ENCODE measurements at regions not wholly inside any gene's neighbourhood (a gene's known extent, or its start where the extent isn't known, plus 50 kb on each side); places are given as distances from the start of the nearest gene placed in this dataset.

DNA sequence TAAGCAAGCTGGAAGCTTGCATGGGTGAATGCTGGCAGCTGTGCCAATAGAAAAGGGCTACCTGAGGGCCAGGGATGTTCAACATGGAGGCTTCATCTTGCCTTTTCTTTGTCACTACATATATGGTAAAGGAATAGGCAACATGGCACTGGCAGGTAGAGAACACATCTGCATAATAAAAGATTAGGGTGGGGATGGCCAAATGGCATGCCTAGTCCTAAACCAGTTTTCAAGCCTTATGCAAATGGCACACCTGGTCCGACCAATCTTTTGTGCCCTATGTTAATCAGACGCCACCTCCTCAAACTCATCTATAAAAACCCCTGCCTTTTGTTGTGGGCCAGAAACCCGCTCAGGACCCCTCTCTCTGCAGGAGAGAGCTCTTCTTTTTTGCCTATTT lies 216.8 kb upstream of the PROK2 start:
- H3K4me1 ChIP-seq, result no peaks in the 10 kb centered on the region
- no peaks in the 10 kb centered on the region for H3K9me3 ChIP-seq
- no peak overlapping the region for H3K4me3 ChIP-seq
- DNase-seq, result no peak
- H3K36me3 ChIP-seq (ENCODE audit: low read depth, missing control alignments), result no peaks in the 10 kb centered on the region
- intact Hi-C loops (cut with DNase I; ENCODE audit: low total_unique reads), result no loop called here
- no peak for TF ChIP-seq POLR2A (IDR thresholded peaks at IDR 0.05)
- TF ChIP-seq CTCF (IDR thresholded peaks at IDR 0.05), result no peak
- H3K27me3 ChIP-seq, result no peaks in the 10 kb centered on the region
- WGBS, 2 donors, result 64 to 94% methylated on average over 3 of the region's 3 CpGs
- no peak overlapping the region for H3K27ac ChIP-seq

- H3K27me3 ChIP-seq, result no peaks in the 10 kb centered on the region
- H3K4me3 ChIP-seq, result no peak overlapping the region
- intact Hi-C loops (cut with DNase I; ENCODE audit: low total_unique reads), result no loop called here
- no peak overlapping the region for H3K27ac ChIP-seq
- no peak for TF ChIP-seq POLR2A (IDR thresholded peaks at IDR 0.05)
- TF ChIP-seq CTCF (IDR thresholded peaks at IDR 0.05), result no peak
- WGBS, 2 donors, result 91 to 93% methylated on average over 3 of the region's 3 CpGs
- no peaks in the 10 kb centered on the region for H3K9me3 ChIP-seq
- no peak for DNase-seq
- no peaks in the 10 kb centered on the region for H3K36me3 ChIP-seq (ENCODE audit: low read depth, missing control alignments)
- H3K4me1 ChIP-seq, result no peaks in the 10 kb centered on the region
These were observed 214.2 kb upstream of the PROK2 start for GRCh38 chr3:71998995-71999673.

- Histone ChIP-seq H3K36me3 (ENCODE audit: low read depth, missing control alignments) (no peaks in the 10 kb centered on the region), H3K27me3 (no peaks in the 10 kb centered on the region), H3K4me1 (no peaks in the 10 kb centered on the region), H3K27ac (no peak overlapping the region), H3K4me3 (no peak overlapping the region), H3K9me3 (no peaks in the 10 kb centered on the region)
- WGBS, 2 donors, result 74 to 76% methylated on average over 4 of the region's 4 CpGs
- TF ChIP-seq POLR2A (IDR thresholded peaks at IDR 0.05) (no peak), CTCF (IDR thresholded peaks at IDR 0.05) (no peak)
- intact Hi-C loops (cut with DNase I; ENCODE audit: low total_unique reads), result no loop called here
- no peak for DNase-seq
These were observed 212.2 kb upstream of the PROK2 start for GRCh38 chr3:71997066-71997653.

GRCh38 chr3:71994906-71995305 lies 210.0 kb upstream of the PROK2 start:
- H3K9me3 ChIP-seq, result no peaks in the 10 kb centered on the region
- WGBS, 2 donors, result 52 to 60% methylated on average over 3 of the region's 3 CpGs
- intact Hi-C loops (cut with DNase I; ENCODE audit: low total_unique reads), result no loop called here
- TF ChIP-seq CTCF (IDR thresholded peaks at IDR 0.05), result no peak
- TF ChIP-seq POLR2A (IDR thresholded peaks at IDR 0.05), result no peak
- DNase-seq, result no peak
- H3K27ac ChIP-seq, result no peak overlapping the region
- no peak overlapping the region for H3K4me3 ChIP-seq
- H3K36me3 ChIP-seq (ENCODE audit: low read depth, missing control alignments), result no peaks in the 10 kb centered on the region
- no peaks in the 10 kb centered on the region for H3K27me3 ChIP-seq
- no peaks in the 10 kb centered on the region for H3K4me1 ChIP-seq

- TF ChIP-seq POLR2A (IDR thresholded peaks at IDR 0.05) (no peak), CTCF (IDR thresholded peaks at IDR 0.05) (no peak)
These were observed 209.3 kb upstream of the PROK2 start for GRCh38 chr3:71994203-71994602.

More at GRCh38 chr3:71994203-71994602, 209.3 kb upstream of the PROK2 start:
- no peak for DNase-seq
- H3K4me3 ChIP-seq, result no peak overlapping the region
- intact Hi-C loops (cut with DNase I; ENCODE audit: low total_unique reads), result no loop called here
- H3K36me3 ChIP-seq (ENCODE audit: low read depth, missing control alignments), result no peaks in the 10 kb centered on the region
- no peaks in the 10 kb centered on the region for H3K27me3 ChIP-seq
- H3K9me3 ChIP-seq, result no peaks in the 10 kb centered on the region
- no peak overlapping the region for H3K27ac ChIP-seq
- 83 to 88% methylated on average over 8 of the region's 8 CpGs for WGBS, 2 donors
- no peaks in the 10 kb centered on the region for H3K4me1 ChIP-seq

All from testis (tissue), 2 donors.